ENCODE measurements at regions not wholly inside any gene's neighbourhood (a gene's known extent, or its start where the extent isn't known, plus 50 kb on each side); places are given as distances from the start of the nearest gene placed in this dataset.

- no peaks in the 10 kb centered on the region for H4K20me1 ChIP-seq (ENCODE audit: control insufficient read depth, extremely low read depth, insufficient read depth, low read length)
- H3K4me3 ChIP-seq (replicated peaks in 1 of 4; ENCODE audit: control extremely low read depth in 1 of 4, insufficient read depth in 1 of 4, low read depth in 3 of 4, low read length in 4 of 4), result no peak overlapping the region
- no peak overlapping the region for H2AFZ ChIP-seq (ENCODE audit: low read length)
- H3K27ac ChIP-seq (ENCODE audit: insufficient read depth, low read length), result no peak overlapping the region
- H3K79me2 ChIP-seq (ENCODE audit: control insufficient read depth, insufficient read depth, low read length), result no peaks in the 10 kb centered on the region
- DNase-seq (ENCODE audit: low read depth in 2 of 2), result no peak
- no peak overlapping the region for H3K9ac ChIP-seq (ENCODE audit: insufficient read depth, low read length)
- no peaks in the 10 kb centered on the region for H3K36me3 ChIP-seq (ENCODE audit: control insufficient read depth, insufficient read depth, low read length)
- no peaks in the 10 kb centered on the region for H3K4me1 ChIP-seq (ENCODE audit: control insufficient read depth, extremely low read depth, insufficient read depth, low read length)
- H3K9me3 ChIP-seq (ENCODE audit: control insufficient read depth, insufficient read depth, low read depth, low read length), result no peaks in the 10 kb centered on the region
- TF ChIP-seq EZH2 (IDR thresholded peaks at IDR 0.05; ENCODE audit: low read length, missing control alignments) (no peak), CTCF (conservative IDR thresholded peaks at IDR 0.05 in 1 of 2, IDR thresholded peaks at IDR 0.05 in 1 of 2; ENCODE audit: low read depth in 1 of 2, low read length in 2 of 2) (no peak)
- no peaks in the 10 kb centered on the region for H3K27me3 ChIP-seq (ENCODE audit: control insufficient read depth, insufficient read depth, low read length)
- no peak overlapping the region for H3K4me2 ChIP-seq (ENCODE audit: extremely low read depth, insufficient read depth, low read length)
Measured at GRCh38 chr4:116598155-116598979, 487.0 kb downstream of the TRAM1L1 start.

DNA sequence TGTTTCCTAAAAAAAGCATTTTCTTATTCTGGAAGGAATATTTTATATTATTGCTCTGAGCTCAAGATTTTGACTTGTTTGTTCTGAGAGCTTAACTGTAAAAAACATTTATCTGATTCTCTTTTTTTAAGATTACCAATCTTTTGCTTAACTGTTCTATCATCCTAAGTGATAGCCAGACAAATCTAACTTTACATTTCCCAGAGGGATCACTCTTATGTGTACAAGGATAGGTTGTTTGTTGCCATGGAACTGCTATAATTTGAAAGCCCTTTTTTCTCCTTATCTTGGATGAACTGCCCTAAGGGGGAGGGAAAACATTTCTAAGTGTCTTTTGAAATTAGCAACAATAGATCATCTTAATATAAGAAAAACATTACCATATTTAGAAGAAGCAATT, 494.7 kb downstream of the TRAM1L1 start:
- Histone ChIP-seq H3K4me3 (replicated peaks in 1 of 4; ENCODE audit: control extremely low read depth in 1 of 4, insufficient read depth in 1 of 4, low read depth in 3 of 4, low read length in 4 of 4) (no peak overlapping the region), H3K4me2 (ENCODE audit: extremely low read depth, insufficient read depth, low read length) (no peak overlapping the region), H3K36me3 (ENCODE audit: control insufficient read depth, insufficient read depth, low read length) (no peaks in the 10 kb centered on the region), H3K4me1 (ENCODE audit: control insufficient read depth, extremely low read depth, insufficient read depth, low read length) (no peaks in the 10 kb centered on the region), H4K20me1 (ENCODE audit: control insufficient read depth, extremely low read depth, insufficient read depth, low read length) (no peaks in the 10 kb centered on the region), H3K9me3 (ENCODE audit: control insufficient read depth, insufficient read depth, low read depth, low read length) (no peaks in the 10 kb centered on the region), H3K79me2 (ENCODE audit: control insufficient read depth, insufficient read depth, low read length) (no peaks in the 10 kb centered on the region), H3K27me3 (ENCODE audit: control insufficient read depth, insufficient read depth, low read length) (no peaks in the 10 kb centered on the region), H3K9ac (ENCODE audit: insufficient read depth, low read length) (no peak overlapping the region), H3K27ac (ENCODE audit: insufficient read depth, low read length) (no peak overlapping the region), H2AFZ (ENCODE audit: low read length) (no peak overlapping the region)
- no peak for DNase-seq (ENCODE audit: low read depth in 2 of 2)
- TF ChIP-seq EZH2 (IDR thresholded peaks at IDR 0.05; ENCODE audit: low read length, missing control alignments) (no peak), CTCF (conservative IDR thresholded peaks at IDR 0.05 in 1 of 2, IDR thresholded peaks at IDR 0.05 in 1 of 2; ENCODE audit: low read depth in 1 of 2, low read length in 2 of 2) (no peak)

GRCh38 chr4:116588783-116589182, 496.6 kb downstream of the TRAM1L1 start:
- no peak overlapping the region for H3K4me3 ChIP-seq (replicated peaks in 1 of 4; ENCODE audit: control extremely low read depth in 1 of 4, insufficient read depth in 1 of 4, low read depth in 3 of 4, low read length in 4 of 4)
- no peak for DNase-seq (ENCODE audit: low read depth in 2 of 2)
- H3K79me2 ChIP-seq (ENCODE audit: control insufficient read depth, insufficient read depth, low read length), result no peaks in the 10 kb centered on the region
- H3K9ac ChIP-seq (ENCODE audit: insufficient read depth, low read length), result no peak overlapping the region
- no peak overlapping the region for H3K27ac ChIP-seq (ENCODE audit: insufficient read depth, low read length)
- no peak overlapping the region for H3K4me2 ChIP-seq (ENCODE audit: extremely low read depth, insufficient read depth, low read length)
- H4K20me1 ChIP-seq (ENCODE audit: control insufficient read depth, extremely low read depth, insufficient read depth, low read length), result no peaks in the 10 kb centered on the region
- H3K9me3 ChIP-seq (ENCODE audit: control insufficient read depth, insufficient read depth, low read depth, low read length), result no peaks in the 10 kb centered on the region
- no peaks in the 10 kb centered on the region for H3K4me1 ChIP-seq (ENCODE audit: control insufficient read depth, extremely low read depth, insufficient read depth, low read length)
- no peaks in the 10 kb centered on the region for H3K36me3 ChIP-seq (ENCODE audit: control insufficient read depth, insufficient read depth, low read length)
- TF ChIP-seq EZH2 (IDR thresholded peaks at IDR 0.05; ENCODE audit: low read length, missing control alignments) (no peak), CTCF (conservative IDR thresholded peaks at IDR 0.05 in 1 of 2, IDR thresholded peaks at IDR 0.05 in 1 of 2; ENCODE audit: low read depth in 1 of 2, low read length in 2 of 2) (no peak)
- H3K27me3 ChIP-seq (ENCODE audit: control insufficient read depth, insufficient read depth, low read length), result no peaks in the 10 kb centered on the region
- H2AFZ ChIP-seq (ENCODE audit: low read length), result no peak overlapping the region
